ENCODE measurements at regions not wholly inside any gene's neighbourhood (a gene's known extent, or its start where the extent isn't known, plus 50 kb on each side); places are given as distances from the start of the nearest gene placed in this dataset.

- in situ Hi-C loops (cut with MboI; ENCODE audit: low sequenced_read_pairs): loop anchor here (10.0 kb wide), 1 partner anchor 241 kb away; no protein-coding TSS in a partner anchor
Measured at GRCh38 chr10:6665847-6666246, 85.8 kb upstream of the PRKCQ start.

GRCh38 chr10:6660460-6660859, 80.4 kb upstream of the PRKCQ start:
- in situ Hi-C loops (cut with MboI; ENCODE audit: low sequenced_read_pairs): loop anchor here (10.0 kb wide), 1 partner anchor 236 kb away; no protein-coding TSS in a partner anchor

GRCh38 chr10:6659451-6659850, 79.4 kb upstream of the PRKCQ start:
- in situ Hi-C loops (cut with MboI; ENCODE audit: low sequenced_read_pairs): no loop called here

GRCh38 chr10:6657669-6658068, 77.6 kb upstream of the PRKCQ start:
- in situ Hi-C loops (cut with MboI; ENCODE audit: low sequenced_read_pairs): no loop called here

- in situ Hi-C loops (cut with MboI; ENCODE audit: low sequenced_read_pairs): no loop called here
Measured at GRCh38 chr10:6657196-6657595, 77.1 kb upstream of the PRKCQ start.

GRCh38 chr10:6654571-6654970, 74.5 kb upstream of the PRKCQ start:
- in situ Hi-C loops (cut with MboI; ENCODE audit: low sequenced_read_pairs): no loop called here

- in situ Hi-C loops (cut with MboI; ENCODE audit: low sequenced_read_pairs): no loop called here
Measured at GRCh38 chr10:6650586-6650985, 70.5 kb upstream of the PRKCQ start.

GRCh38 chr10:6649903-6650302, 69.8 kb upstream of the PRKCQ start:
- in situ Hi-C loops (cut with MboI; ENCODE audit: low sequenced_read_pairs): no loop called here

GRCh38 chr10:6648894-6649720, 69.0 kb upstream of the PRKCQ start:
- in situ Hi-C loops (cut with MboI; ENCODE audit: low sequenced_read_pairs): no loop called here

GRCh38 chr10:6647811-6648526, 67.9 kb upstream of the PRKCQ start:
- in situ Hi-C loops (cut with MboI; ENCODE audit: low sequenced_read_pairs): no loop called here

GRCh38 chr10:6643962-6644361, 63.9 kb upstream of the PRKCQ start:
- in situ Hi-C loops (cut with MboI; ENCODE audit: low sequenced_read_pairs): no loop called here

GRCh38 chr10:6642876-6643275, 62.8 kb upstream of the PRKCQ start:
- in situ Hi-C loops (cut with MboI; ENCODE audit: low sequenced_read_pairs): no loop called here

GRCh38 chr10:6640433-6641040, 60.5 kb upstream of the PRKCQ start:
- in situ Hi-C loops (cut with MboI; ENCODE audit: low sequenced_read_pairs): no loop called here

GRCh38 chr10:6637053-6637452, 57.0 kb upstream of the PRKCQ start:
- in situ Hi-C loops (cut with MboI; ENCODE audit: low sequenced_read_pairs): no loop called here

GRCh38 chr10:6635784-6636183, 55.7 kb upstream of the PRKCQ start:
- in situ Hi-C loops (cut with MboI; ENCODE audit: low sequenced_read_pairs): no loop called here
